Activated B cell treated with CpG ODN at 0.5 μM for 24 hours (primary cell): ENCODE measurements at regions not wholly inside any gene's neighbourhood (a gene's known extent, or its start where the extent isn't known, plus 50 kb on each side); places are given as distances from the start of the nearest gene placed in this dataset.

Source experiments
- ATAC-seq: fragments of 200-7000 bp; cut with Tn5 transposase; one replicate; pipeline ENCODE4 v1.10.0; 2021; ENCODE audit warnings: low read depth, mild to moderate bottlenecking, moderate library complexity
- CTCF ChIA-PET: fragments of 350-600 bp; sonication (Branson Sonifier 250); formaldehyde crosslinking; loops from one replicate; lab custom pipeline; 2021; ENCODE audit warnings: antibody characterized with exemption; lab: Charles Lee
- POLR2A ChIA-PET: fragments of 350-600 bp; sonication (Branson Sonifier 250); formaldehyde crosslinking; loops from one replicate; lab custom pipeline; 2021; ENCODE audit warnings: antibody characterized with exemption; lab: Charles Lee
- DNase-seq: peaks from one replicate; pipeline ENCODE4 v3.0.0; 2022
- H3K27ac Mint-ChIP-seq: one replicate; pipeline ENCODE4 v1.8.0; 2020; ENCODE audit warnings: mixed read lengths
- H3K27me3 Mint-ChIP-seq: one replicate; pipeline ENCODE4 v1.8.0; 2021; ENCODE audit warnings: mixed read lengths
- H3K36me3 Mint-ChIP-seq: one replicate; pipeline ENCODE4 v1.8.0; 2021; ENCODE audit warnings: low read depth, mixed read lengths
- H3K4me1 Mint-ChIP-seq: one replicate; pipeline ENCODE4 v1.8.0; 2021; ENCODE audit warnings: mixed read lengths
- H3K4me3 Mint-ChIP-seq: one replicate; pipeline ENCODE4 v1.8.0; 2020; ENCODE audit warnings: mild to moderate bottlenecking, mixed read lengths
- H3K9me3 Mint-ChIP-seq: one replicate; pipeline ENCODE4 v1.8.0; 2020; ENCODE audit warnings: mixed read lengths
- CTCF ChIP-seq: fragments of 200-600 bp; IDR thresholded peaks from one replicate; pipeline ENCODE4 v1.8.0; 2022; ENCODE audit warnings: antibody characterized with exemption, mild to moderate bottlenecking
- intact Hi-C: fragments of 100-400 bp; cut with micrococcal nuclease; formaldehyde crosslinking; loops from one replicate; pipeline ENCODE4 v1.15.1; 2024

- H3K4me3 Mint-ChIP-seq, result no peak overlapping the region
- TF ChIP-seq CTCF, result no peak
- intact Hi-C loops, result no loop called here
- DNase-seq, result no peak
- no peaks in the 10 kb centered on the region for H3K36me3 Mint-ChIP-seq
- no peaks in the 10 kb centered on the region for H3K27me3 Mint-ChIP-seq
- POLR2A ChIA-PET, result no interaction called here
- H3K9me3 Mint-ChIP-seq, result peaks cover 4% of the 10 kb centered on the region
- H3K27ac Mint-ChIP-seq, result no peak overlapping the region
- no peak for ATAC-seq
- CTCF ChIA-PET, result no interaction called here
- H3K4me1 Mint-ChIP-seq, result no peaks in the 10 kb centered on the region
Measured at GRCh38 chr19:31179471-31179852, 169.8 kb downstream of the TSHZ3 start.

- intact Hi-C loops, result no loop called here
- CTCF ChIA-PET, result no interaction called here
- Mint-ChIP-seq H3K4me3 (no peak overlapping the region), H3K27ac (no peak overlapping the region), H3K4me1 (no peaks in the 10 kb centered on the region), H3K27me3 (no peaks in the 10 kb centered on the region), H3K36me3 (no peaks in the 10 kb centered on the region), H3K9me3 (peaks cover 2% of the 10 kb centered on the region)
- TF ChIP-seq CTCF, result no peak
- no peak for DNase-seq
- POLR2A ChIA-PET, result no interaction called here
- ATAC-seq, result no peak
Measured at GRCh38 chr19:31178833-31179470, 170.3 kb downstream of the TSHZ3 start.

- peaks cover 5% of the 10 kb centered on the region for H3K9me3 Mint-ChIP-seq
- no peaks in the 10 kb centered on the region for H3K36me3 Mint-ChIP-seq
- no peak for TF ChIP-seq CTCF
- H3K27me3 Mint-ChIP-seq, result no peaks in the 10 kb centered on the region
- ATAC-seq, result no peak
- intact Hi-C loops, result no loop called here
- DNase-seq, result no peak
- no peaks in the 10 kb centered on the region for H3K4me1 Mint-ChIP-seq
- H3K4me3 Mint-ChIP-seq, result no peak overlapping the region
- ChIA-PET POLR2A (no interaction called here), CTCF (no interaction called here)
- no peak overlapping the region for H3K27ac Mint-ChIP-seq
Measured at GRCh38 chr19:31177246-31177645, 172.0 kb downstream of the TSHZ3 start.

GRCh38 chr19:31175564-31176348 is 173.5 kb downstream of the TSHZ3 start:
- Mint-ChIP-seq H3K36me3 (no peaks in the 10 kb centered on the region), H3K27ac (no peak overlapping the region), H3K9me3 (peaks cover 5% of the 10 kb centered on the region), H3K4me1 (no peaks in the 10 kb centered on the region), H3K4me3 (no peak overlapping the region), H3K27me3 (no peaks in the 10 kb centered on the region)
- intact Hi-C loops, result no loop called here
- no peak for TF ChIP-seq CTCF
- no peak for DNase-seq
- ChIA-PET POLR2A (no interaction called here), CTCF (no interaction called here)
- ATAC-seq, result no peak

- DNase-seq, result no peak
- Mint-ChIP-seq H3K36me3 (no peaks in the 10 kb centered on the region), H3K4me1 (no peaks in the 10 kb centered on the region), H3K4me3 (no peak overlapping the region), H3K9me3 (peaks cover 5% of the 10 kb centered on the region), H3K27me3 (no peaks in the 10 kb centered on the region), H3K27ac (no peak overlapping the region)
- no peak for ATAC-seq
- intact Hi-C loops, result no loop called here
- TF ChIP-seq CTCF, result no peak
- POLR2A ChIA-PET, result no interaction called here
- CTCF ChIA-PET, result no interaction called here
Measured at GRCh38 chr19:31174948-31175347, 174.3 kb downstream of the TSHZ3 start.
